ENCODE measurements at regions not wholly inside any gene's neighbourhood (a gene's known extent, or its start where the extent isn't known, plus 50 kb on each side); places are given as distances from the start of the nearest gene placed in this dataset.

DNA sequence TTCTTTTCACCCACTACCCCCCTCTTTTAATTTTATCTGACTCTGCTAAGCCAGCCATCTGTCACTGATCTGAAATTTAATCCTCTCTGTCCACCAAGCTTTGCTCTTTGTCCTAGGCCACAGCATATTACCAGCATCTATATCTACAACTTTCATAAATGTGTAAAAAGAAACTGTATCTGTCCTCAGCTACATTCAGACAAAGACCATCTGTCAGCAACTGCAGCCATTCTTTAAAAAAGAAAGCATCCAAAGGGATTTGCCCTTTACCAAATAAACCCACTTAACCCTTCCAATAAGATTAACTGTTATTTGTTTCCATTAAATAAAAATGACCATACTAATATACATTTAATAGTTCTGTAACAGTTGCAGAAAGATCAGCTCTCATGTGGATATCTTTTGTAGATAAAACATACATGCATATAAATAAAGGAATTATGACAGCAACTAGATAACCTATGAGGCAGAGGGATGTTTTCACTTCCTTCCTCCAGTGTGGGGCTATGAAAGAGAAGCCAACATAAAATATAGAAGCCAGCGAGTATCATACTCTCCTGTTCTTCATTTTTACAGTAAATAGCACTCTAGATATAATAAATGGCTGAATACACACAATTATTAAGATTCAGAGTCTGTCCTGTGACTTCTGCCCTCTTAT is 602.5 kb upstream of the SALL1 start:
- TF ChIP-seq POLR2A (IDR thresholded peaks at IDR 0.05; ENCODE audit: low read depth, low read length) (no peak), POLR2AphosphoS5 (IDR thresholded peaks at IDR 0.05; ENCODE audit: low read depth, low read length) (no peak), TAF1 (IDR thresholded peaks at IDR 0.05; ENCODE audit: borderline replicate concordance, low read depth, low read length) (no peak)

Data from GM12892 (cell line).